DOHH2 (cell line): ENCODE measurements at regions not wholly inside any gene's neighbourhood (a gene's known extent, or its start where the extent isn't known, plus 50 kb on each side); places are given as distances from the start of the nearest gene placed in this dataset.

Source experiments
- H3F3A ChIP-seq: fragments of 200-600 bp; sonication (generic), shearing (Covaris generic); 2 replicates; pipeline ENCODE4 v1.6.0; 2016; ENCODE audit warnings: antibody characterized with exemption, mild to moderate bottlenecking; ENCODE audit not compliant: control insufficient read depth, insufficient read depth
- H3K27ac ChIP-seq: fragments of 200-600 bp; sonication (generic); 2 replicates; pipeline ENCODE4 v1.5.1; 2014; ENCODE audit warnings: low read depth, mild to moderate bottlenecking, low read length, moderate library complexity
- H3K27me3 ChIP-seq: fragments of 200-600 bp; sonication (generic); 2 replicates; pipeline ENCODE4 v1.6.1; 2014; ENCODE audit warnings: mild to moderate bottlenecking, low read length, mixed read lengths; ENCODE audit not compliant: control insufficient read depth
- H3K36me3 ChIP-seq: fragments of 200-600 bp; sonication (generic); 2 replicates; pipeline ENCODE4 v1.6.1; 2014; ENCODE audit warnings: mild to moderate bottlenecking, low read length, moderate library complexity, mixed read lengths; ENCODE audit not compliant: control insufficient read depth
- H3K4me1 ChIP-seq: fragments of 200-600 bp; sonication (generic); 2 replicates; pipeline ENCODE4 v1.6.1; 2014; ENCODE audit warnings: mild to moderate bottlenecking, low read length, mixed read lengths; ENCODE audit not compliant: control insufficient read depth
- H3K4me2 ChIP-seq: fragments of 200-600 bp; sonication (generic); 2 replicates; pipeline ENCODE4 v1.6.0; 2014; ENCODE audit warnings: mild to moderate bottlenecking, low read length, moderate library complexity
- H3K4me3 ChIP-seq: fragments of 200-600 bp; sonication (generic); 2 replicates; pipeline ENCODE4 v1.5.1; 2014; ENCODE audit warnings: mild to moderate bottlenecking, low read length, mixed read lengths
- H3K79me2 ChIP-seq: fragments of 200-600 bp; sonication (generic); 2 replicates; pipeline ENCODE4 v1.6.1; 2014; ENCODE audit warnings: mild to moderate bottlenecking, low read length, mixed read lengths; ENCODE audit not compliant: control insufficient read depth
- H3K9me2 ChIP-seq: fragments of 200-600 bp; sonication (generic); replicated peaks from 2 replicates; pipeline ENCODE4 v1.6.1; 2014; ENCODE audit warnings: mild to moderate bottlenecking, low read length, mixed read lengths; ENCODE audit not compliant: control insufficient read depth
- H3K9me3 ChIP-seq: fragments of 200-600 bp; sonication (generic); 2 replicates; pipeline ENCODE4 v1.6.1; 2014; ENCODE audit warnings: antibody characterized with exemption, low read length, mixed read lengths; ENCODE audit not compliant: control insufficient read depth, insufficient read depth
- H4K20me1 ChIP-seq: fragments of 200-600 bp; sonication (generic); 2 replicates; pipeline ENCODE4 v1.6.0; 2014; ENCODE audit warnings: low read depth, mild to moderate bottlenecking, antibody characterized with exemption, low read length, moderate library complexity; ENCODE audit not compliant: control insufficient read depth, insufficient read depth
- EZH2phosphoT487 ChIP-seq: fragments of 200-600 bp; sonication (generic); IDR thresholded peaks from 2 replicates; pipeline ENCODE4 v1.6.1; 2017; ENCODE audit warnings: borderline replicate concordance, mild to moderate bottlenecking, antibody characterized with exemption, low read length, moderate library complexity, mixed read lengths
- TF ChIP-seq, protein P1 (sequence below): fragments of 200-600 bp; sonication (generic); IDR thresholded peaks from one replicate; pipeline ENCODE4 v1.5.1; 2014; ENCODE audit warnings: antibody characterized with exemption, mild to moderate bottlenecking, low read depth, low read length; ENCODE audit not compliant: poor library complexity, severe bottlenecking

DNA sequence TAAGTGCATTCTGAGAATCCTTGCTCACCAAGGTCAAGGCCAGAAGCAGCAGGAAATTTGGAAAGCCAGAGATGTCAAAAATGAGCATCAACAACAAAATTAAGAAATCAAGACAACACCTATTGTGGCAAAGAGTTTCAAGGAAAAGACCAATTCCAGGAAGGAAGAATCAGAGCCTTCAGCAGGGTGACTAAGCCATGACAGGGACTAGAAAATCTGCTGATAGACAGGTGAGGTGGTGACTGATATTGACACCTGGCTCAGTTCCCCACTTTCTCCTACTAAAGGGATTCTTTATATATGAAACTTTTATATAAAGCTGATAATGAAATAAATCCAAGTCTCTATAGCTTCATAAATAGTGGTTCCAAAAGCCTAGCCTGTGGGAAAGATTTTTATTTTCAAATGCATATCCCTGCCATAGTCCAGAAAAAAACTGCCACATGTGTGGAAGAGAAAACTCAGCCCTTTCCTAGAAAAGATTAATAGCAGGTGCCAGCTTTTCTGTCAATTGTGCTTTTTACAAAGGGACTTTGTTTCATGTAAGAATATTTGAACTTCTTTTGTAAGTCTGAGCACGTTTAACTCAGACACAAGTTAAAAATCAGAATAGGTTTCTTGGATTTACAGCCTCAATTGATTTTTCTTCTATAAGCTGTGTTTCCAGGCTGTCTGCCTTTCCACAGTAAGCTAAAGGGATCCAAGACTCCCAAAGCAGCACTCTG lies 81.1 kb upstream of the GRAMD2B start:
- TF ChIP-seq, protein P1, sequence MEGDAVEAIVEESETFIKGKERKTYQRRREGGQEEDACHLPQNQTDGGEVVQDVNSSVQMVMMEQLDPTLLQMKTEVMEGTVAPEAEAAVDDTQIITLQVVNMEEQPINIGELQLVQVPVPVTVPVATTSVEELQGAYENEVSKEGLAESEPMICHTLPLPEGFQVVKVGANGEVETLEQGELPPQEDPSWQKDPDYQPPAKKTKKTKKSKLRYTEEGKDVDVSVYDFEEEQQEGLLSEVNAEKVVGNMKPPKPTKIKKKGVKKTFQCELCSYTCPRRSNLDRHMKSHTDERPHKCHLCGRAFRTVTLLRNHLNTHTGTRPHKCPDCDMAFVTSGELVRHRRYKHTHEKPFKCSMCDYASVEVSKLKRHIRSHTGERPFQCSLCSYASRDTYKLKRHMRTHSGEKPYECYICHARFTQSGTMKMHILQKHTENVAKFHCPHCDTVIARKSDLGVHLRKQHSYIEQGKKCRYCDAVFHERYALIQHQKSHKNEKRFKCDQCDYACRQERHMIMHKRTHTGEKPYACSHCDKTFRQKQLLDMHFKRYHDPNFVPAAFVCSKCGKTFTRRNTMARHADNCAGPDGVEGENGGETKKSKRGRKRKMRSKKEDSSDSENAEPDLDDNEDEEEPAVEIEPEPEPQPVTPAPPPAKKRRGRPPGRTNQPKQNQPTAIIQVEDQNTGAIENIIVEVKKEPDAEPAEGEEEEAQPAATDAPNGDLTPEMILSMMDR = no peak
- TF ChIP-seq EZH2phosphoT487 = no peak
- Histone ChIP-seq H3K4me2 (no peak overlapping the region), H3K27ac (no peak overlapping the region)

DNA sequence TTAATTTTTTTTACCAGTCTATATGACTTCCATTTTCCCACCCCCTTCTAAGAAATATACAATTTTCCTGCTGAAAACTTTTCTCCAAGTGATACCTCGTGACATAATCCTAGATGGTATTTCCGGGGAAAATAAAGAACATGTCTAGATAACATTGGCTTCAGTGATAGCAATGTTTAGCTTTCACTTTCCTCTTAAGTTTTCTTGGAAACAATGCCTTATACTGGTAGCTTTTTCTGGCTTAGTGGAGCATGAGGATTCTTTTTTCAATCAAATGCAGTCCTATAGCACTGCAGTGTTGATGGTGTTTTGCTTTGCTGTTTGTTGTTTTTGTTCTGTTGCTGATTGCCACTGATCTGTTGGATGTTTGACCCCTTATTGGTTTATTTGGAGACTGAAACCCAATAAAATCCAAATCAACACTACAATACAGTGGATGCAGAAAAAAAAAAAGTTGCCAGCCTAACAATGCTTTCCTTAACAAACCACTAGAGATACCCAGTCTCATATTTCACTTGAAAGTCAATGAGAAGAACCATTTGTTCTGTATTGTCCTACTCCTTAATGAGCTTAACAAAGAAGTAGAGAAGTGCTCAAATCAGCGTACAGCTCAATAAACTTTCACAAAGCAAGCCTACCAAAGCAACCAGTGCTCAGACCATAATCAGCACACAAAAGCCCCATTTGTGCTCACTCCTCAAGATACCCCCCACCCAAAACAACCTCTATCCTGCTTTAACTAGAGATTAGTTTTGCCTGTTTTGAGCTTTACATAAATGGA lies 74.2 kb upstream of the GRAMD2B start:
- Histone ChIP-seq H3K4me3 (no peak overlapping the region), H3K27me3 (peaks cover 16% of the 10 kb centered on the region), H3K9me3 (no peaks in the 10 kb centered on the region), H3K4me2 (no peak overlapping the region), H3K4me1 (no peaks in the 10 kb centered on the region), H4K20me1 (no peaks in the 10 kb centered on the region), H3K9me2 (no peaks in the 10 kb centered on the region), H3K36me3 (no peaks in the 10 kb centered on the region), H3K27ac (no peak overlapping the region), H3F3A (no peaks in the 10 kb centered on the region), H3K79me2 (no peaks in the 10 kb centered on the region)
- TF ChIP-seq EZH2phosphoT487 = no peak
- TF ChIP-seq, protein P1 = no peak

More for the DNA sequence above, 81.1 kb upstream of the GRAMD2B start:
- H3K27me3 ChIP-seq = peaks cover 13% of the 10 kb centered on the region
- H3K4me1 ChIP-seq = no peaks in the 10 kb centered on the region
- H3F3A ChIP-seq = no peaks in the 10 kb centered on the region
- H3K79me2 ChIP-seq = no peaks in the 10 kb centered on the region
- H3K4me3 ChIP-seq = no peak overlapping the region
- H4K20me1 ChIP-seq = no peaks in the 10 kb centered on the region
- no peaks in the 10 kb centered on the region for H3K36me3 ChIP-seq
- no peaks in the 10 kb centered on the region for H3K9me2 ChIP-seq
- H3K9me3 ChIP-seq = no peaks in the 10 kb centered on the region

DNA sequence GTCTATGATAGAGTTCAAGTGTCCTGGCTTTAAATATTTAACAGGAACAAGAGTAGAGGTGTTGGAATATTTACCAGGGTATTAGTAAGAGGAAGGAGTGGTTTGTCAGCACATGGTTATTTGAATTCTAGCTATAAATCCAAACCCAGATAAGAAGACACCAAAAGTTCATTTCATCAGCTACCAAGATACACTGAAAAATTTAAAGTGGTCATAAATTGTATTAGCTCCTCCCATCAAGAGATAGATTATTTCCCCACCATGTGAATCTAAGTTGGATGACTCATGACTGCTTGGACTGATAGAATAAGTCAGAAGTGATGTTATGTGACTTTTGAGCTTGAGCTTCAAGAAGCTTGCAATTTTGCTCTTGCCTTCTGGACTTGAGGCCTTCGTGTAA lies 72.1 kb upstream of the GRAMD2B start:
- H3K4me2 ChIP-seq = no peak overlapping the region
- no peak overlapping the region for H3K27ac ChIP-seq
- no peaks in the 10 kb centered on the region for H3K36me3 ChIP-seq
- H3K4me1 ChIP-seq = peaks cover 6% of the 10 kb centered on the region
- no peaks in the 10 kb centered on the region for H3F3A ChIP-seq
- H4K20me1 ChIP-seq = no peaks in the 10 kb centered on the region
- no peaks in the 10 kb centered on the region for H3K9me3 ChIP-seq
- no peaks in the 10 kb centered on the region for H3K9me2 ChIP-seq
- TF ChIP-seq, protein P1 = no peak
- TF ChIP-seq EZH2phosphoT487 = no peak
- no peak overlapping the region for H3K4me3 ChIP-seq
- H3K79me2 ChIP-seq = no peaks in the 10 kb centered on the region
- peaks cover 8% of the 10 kb centered on the region for H3K27me3 ChIP-seq
